HG02981 (cell line): ENCODE measurements at regions not wholly inside any gene's neighbourhood (a gene's known extent, or its start where the extent isn't known, plus 50 kb on each side); places are given as distances from the start of the nearest gene placed in this dataset.
"Not testable (repeated sequence)": the region's sequence is repeated elsewhere in the genome, so short reads cannot be mapped to it uniquely, and the experiment has no call there.

Experiments
- ATAC-seq: cut with Tn5 transposase; IDR thresholded peaks from one replicate; pipeline ENCODE4 v1.9.1; 2021; ENCODE audit warnings: mild to moderate bottlenecking, moderate library complexity; ENCODE audit not compliant: unreplicated experiment

GRCh38 chr1:221497046-221497445 lies 244.8 kb downstream of the DUSP10 start:
- ATAC-seq = no peak

- no peak for ATAC-seq
Observed at GRCh38 chr1:221503268-221503667, 238.6 kb downstream of the DUSP10 start.

- ATAC-seq = no peak
Observed at GRCh38 chr1:221509575-221510355, 232.1 kb downstream of the DUSP10 start.

- no peak for ATAC-seq
Observed at GRCh38 chr1:221510793-221511503, 230.9 kb downstream of the DUSP10 start.

- no peak for ATAC-seq
Observed at GRCh38 chr1:221511797-221512196, 230.1 kb downstream of the DUSP10 start.

- ATAC-seq = no peak
Observed at GRCh38 chr1:221514806-221515205, 227.1 kb downstream of the DUSP10 start.

GRCh38 chr1:221515496-221515895 lies 226.4 kb downstream of the DUSP10 start:
- ATAC-seq = no peak

GRCh38 chr1:221517961-221518360 lies 223.9 kb downstream of the DUSP10 start:
- no peak for ATAC-seq

GRCh38 chr1:221520250-221520649 lies 221.6 kb downstream of the DUSP10 start:
- no peak for ATAC-seq

- ATAC-seq = no peak
Observed at GRCh38 chr1:221521686-221522085, 220.2 kb downstream of the DUSP10 start.

GRCh38 chr1:221522529-221522940 lies 219.4 kb downstream of the DUSP10 start:
- ATAC-seq = no peak

- no peak for ATAC-seq
Observed at GRCh38 chr1:221525749-221526148, 216.1 kb downstream of the DUSP10 start.

- ATAC-seq = no peak
Observed at GRCh38 chr1:221527302-221527701, 214.6 kb downstream of the DUSP10 start.

GRCh38 chr1:221527886-221528624 lies 213.8 kb downstream of the DUSP10 start:
- ATAC-seq = no peak

- not testable (repeated sequence) for ATAC-seq
Observed at GRCh38 chr1:221530159-221530558, 211.7 kb downstream of the DUSP10 start.

- ATAC-seq = no peak
Observed at GRCh38 chr1:221530791-221531190, 211.1 kb downstream of the DUSP10 start.

GRCh38 chr1:221532071-221532773 lies 209.7 kb downstream of the DUSP10 start:
- no peak for ATAC-seq

GRCh38 chr1:221541296-221541695 lies 200.6 kb downstream of the DUSP10 start:
- ATAC-seq = no peak

- ATAC-seq = no peak
Observed at GRCh38 chr1:221543529-221544120, 198.3 kb downstream of the DUSP10 start.

GRCh38 chr1:221548942-221549341 lies 192.9 kb downstream of the DUSP10 start:
- no peak for ATAC-seq

GRCh38 chr1:221549815-221550214 lies 192.1 kb downstream of the DUSP10 start:
- ATAC-seq = no peak
